GM21737 (cell line): ENCODE measurements at regions not wholly inside any gene's neighbourhood (a gene's known extent, or its start where the extent isn't known, plus 50 kb on each side); places are given as distances from the start of the nearest gene placed in this dataset.

Experiments used
- ATAC-seq: cut with Tn5 transposase; IDR thresholded peaks from one replicate; pipeline ENCODE4 v1.9.1; 2021; ENCODE audit warnings: mild to moderate bottlenecking, moderate library complexity; ENCODE audit not compliant: unreplicated experiment

DNA sequence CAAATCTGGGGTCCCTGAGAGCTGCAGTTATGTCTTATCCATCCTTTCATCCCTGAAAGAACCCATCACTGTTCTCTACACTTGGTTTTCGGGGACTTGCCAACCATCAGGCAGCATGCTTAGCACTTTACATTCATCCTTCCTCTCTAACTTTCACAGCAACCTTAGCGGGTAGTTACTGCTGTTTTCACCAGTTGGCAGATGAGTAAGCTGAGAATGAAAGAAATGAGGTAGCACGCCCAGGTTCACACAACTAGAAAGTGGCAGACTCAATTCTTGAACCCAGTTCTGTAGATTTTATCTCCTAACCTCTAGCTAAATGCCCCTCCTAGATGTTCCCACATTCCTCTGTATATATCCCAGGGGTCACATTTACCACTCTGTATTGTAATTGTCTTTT is 342.0 kb upstream of the WWC1 start:
- no peak for ATAC-seq

DNA sequence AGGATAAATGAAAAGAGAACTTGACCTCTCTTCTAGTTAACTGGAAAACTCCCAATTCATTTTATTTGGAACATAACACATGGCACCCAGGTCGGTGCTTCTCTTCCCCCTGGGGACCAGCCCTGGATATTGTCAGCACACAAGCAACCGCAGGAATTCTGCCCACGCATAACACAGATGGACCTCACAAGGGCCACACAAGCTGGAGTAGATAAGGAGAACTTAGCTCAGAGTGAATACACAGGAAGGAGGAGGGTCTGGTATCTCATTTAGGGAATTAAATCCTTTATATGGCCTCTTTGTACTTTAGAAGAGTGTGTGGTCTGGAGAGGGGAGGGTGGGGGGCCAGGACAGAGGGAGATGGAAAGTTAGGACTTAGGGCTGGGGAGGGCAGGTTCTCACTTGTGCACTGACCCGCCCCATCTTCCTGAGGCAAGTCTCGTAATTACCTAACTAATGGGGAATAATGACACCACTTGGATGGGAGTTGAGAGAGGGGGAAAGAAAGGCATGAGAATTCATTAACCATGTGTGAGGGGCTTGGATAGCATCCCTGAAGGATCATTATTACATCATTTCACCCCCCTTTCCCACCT is 341.2 kb upstream of the WWC1 start:
- ATAC-seq, result no peak

DNA sequence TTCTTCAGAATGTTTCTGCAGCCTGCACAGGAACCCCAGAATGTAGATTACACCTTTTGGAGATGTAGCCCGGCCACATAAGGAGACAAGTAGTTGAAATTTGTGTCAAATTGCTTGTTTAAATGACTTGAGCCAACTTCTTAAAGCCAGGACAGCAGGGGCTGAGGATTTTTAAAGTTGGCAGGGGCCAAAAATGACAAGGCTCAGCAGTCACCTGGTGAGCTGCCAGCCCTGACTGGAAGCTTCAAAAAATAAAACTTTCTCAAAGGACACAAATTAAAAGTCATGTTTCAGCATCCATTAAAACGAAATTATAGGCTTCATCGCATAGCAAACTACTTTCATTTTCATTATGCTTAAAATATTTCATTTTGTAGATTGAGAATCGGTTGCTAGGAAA is 340.3 kb upstream of the WWC1 start:
- ATAC-seq, result no peak

DNA sequence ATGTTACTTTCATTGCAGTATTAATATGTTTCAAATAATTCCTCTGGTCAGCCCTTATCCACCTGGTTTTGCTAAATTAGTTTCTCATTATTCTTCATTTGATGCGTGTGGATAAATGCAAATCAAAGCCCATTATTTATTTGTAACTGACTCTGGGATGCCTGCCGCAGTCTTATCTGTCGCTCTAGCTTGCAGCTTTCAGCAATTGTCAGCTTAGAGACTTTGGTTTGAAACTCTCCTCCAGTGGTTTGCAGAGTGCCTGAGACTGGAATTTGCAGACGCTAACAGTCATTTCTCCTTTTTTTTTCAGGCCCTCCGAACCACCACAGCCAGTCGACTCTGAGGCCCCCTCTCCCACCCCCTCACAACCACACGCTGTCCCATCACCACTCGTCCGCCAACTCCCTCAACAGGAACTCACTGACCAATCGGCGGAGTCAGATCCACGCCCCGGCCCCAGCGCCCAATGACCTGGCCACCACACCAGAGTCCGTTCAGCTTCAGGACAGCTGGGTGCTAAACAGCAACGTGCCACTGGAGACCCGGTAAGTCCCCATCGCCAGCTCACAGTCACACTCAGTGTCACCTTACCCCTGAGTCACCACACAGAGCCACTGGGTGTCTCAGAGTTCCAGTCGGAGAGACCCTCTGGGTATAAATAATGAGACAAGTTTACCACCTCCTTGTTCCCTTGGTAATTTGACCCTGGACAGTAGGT is 339.0 kb upstream of the WWC1 start:
- no peak for ATAC-seq

DNA sequence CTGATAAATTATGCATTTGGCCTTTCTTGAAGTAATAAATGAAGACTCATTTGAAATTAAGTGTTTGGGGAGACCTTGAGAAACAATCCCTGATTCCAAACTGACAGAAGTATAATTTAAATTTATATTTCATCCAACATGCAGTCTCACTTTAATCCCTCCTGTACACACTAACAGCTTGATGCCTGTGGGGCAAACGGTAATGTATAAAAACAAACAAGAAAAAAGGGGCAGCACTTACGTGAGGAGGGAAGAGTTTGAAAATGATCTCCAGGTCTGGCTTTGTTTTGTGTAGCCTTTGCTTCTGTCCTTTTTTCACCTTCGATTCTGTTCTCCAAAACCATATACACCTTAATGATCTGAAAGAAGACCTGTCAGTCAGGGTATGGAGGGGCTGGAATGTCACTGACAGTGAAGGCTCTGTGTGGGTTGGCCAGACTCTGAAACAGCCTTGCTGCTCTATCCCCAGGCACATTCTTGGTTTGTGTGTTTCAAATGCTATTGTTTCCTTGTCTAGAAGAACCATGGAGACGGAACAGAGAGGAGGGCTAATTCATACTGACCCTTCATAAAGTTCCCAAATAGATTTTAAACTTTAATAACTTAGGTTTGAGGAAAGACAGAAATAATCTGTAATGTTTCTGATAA is 338.2 kb upstream of the WWC1 start:
- no peak for ATAC-seq

DNA sequence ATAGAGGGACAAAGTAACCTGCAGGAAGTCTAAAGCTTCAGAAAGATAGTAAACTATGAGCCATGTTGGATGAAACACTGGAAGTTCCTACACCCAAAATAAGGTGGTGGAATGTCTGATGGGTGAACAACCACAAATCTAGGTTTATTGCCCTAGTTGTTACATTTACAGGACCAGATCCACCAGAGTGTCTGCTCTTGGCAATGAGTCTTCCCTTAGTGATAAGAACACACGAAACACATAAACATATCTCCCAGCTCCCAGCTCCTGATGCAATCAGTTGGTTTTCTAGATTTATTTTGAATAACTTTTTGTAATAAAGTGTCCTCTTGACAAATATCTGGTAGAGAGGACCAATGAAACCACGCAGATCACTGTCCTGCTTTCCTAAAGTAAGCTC is 329.7 kb upstream of the WWC1 start:
- no peak for ATAC-seq

DNA sequence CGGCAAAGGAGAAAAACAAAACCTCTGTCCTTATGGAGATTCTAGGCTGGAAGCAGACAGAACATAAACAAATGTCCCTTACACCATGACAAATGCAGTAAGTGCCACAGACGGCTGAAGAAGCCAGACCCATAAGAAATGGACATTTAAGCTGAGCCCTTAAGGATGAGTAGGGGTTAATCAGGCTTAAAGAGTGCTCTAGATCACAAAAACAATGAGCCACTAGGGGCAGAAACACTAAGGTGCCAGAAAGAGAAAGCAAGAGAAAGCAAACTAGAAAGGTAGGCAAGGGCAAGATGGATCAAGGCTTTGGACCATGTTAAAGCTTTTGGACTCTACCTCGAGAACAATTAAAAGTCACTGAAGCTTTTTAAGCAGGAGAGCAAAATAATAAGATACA is 326.9 kb upstream of the WWC1 start:
- ATAC-seq, result no peak

DNA sequence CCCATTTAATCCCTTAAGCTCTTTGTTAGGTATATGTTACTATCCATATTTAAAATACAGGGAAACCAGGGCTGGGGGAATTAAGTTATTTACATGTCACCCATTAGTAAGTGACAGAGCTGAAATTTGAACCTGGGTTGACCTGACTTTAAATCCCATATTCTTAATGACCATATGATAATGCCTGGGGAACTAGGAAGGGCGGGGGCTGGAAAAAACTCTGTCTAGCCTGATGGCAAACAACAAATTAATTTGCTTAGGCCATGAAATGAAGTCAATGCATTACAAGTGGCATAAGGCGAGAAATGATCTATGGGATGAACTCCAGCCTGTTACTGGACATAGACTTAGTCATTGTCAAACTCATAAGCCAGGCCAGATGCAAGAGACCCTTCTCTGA is 325.7 kb upstream of the WWC1 start:
- ATAC-seq, result no peak

DNA sequence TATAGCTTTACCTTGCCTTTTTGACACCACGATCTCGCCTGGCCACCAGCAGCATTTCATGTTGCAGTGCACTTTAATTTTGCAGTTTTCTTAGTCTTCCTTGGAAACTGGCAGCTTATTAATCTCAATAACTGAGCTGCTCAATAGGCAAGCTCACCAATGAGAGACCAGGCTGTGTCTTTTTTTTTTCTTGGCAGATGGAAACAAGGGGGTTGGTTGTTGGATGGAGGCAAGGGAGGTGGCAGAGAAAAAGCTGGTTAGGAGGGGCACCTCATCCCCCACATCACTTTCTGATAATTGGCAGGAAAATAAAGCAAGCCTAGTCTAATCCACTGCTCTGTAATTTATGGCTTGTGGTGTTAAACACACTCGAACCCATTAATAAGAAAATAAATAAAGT is 324.5 kb upstream of the WWC1 start:
- ATAC-seq, result no peak

DNA sequence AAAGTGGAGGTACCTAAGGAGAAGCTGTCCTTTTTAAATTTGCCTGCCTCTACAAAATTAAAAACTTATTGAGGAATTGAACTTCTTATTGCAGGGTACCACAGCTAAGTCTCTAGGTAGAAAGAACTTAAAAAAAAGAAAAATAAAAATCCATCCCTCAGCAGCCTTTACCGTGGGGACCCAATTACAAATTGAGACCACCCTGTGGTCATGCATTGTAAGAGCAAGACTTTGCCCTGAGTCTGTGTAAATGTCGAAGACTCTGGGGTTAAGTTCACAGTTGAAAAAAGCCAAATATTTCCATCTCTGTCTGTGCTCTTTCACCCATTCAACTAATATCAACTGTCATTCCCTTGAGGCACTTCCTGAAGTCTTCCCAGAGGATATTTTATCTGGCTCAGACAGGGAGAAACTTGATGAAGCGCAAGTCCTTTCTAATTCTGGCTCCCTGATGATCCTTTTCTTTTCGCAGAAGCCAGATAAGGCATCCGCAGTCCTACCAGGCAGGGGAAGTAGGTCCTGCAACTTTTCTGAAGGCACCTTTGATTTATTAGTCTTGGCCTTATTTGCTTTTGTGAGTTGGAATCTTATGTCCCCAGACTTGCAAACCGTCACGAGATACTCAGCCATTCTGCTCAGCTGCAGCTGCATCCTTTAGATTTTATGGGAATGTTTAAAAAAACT is 323.8 kb upstream of the WWC1 start:
- no peak for ATAC-seq

DNA sequence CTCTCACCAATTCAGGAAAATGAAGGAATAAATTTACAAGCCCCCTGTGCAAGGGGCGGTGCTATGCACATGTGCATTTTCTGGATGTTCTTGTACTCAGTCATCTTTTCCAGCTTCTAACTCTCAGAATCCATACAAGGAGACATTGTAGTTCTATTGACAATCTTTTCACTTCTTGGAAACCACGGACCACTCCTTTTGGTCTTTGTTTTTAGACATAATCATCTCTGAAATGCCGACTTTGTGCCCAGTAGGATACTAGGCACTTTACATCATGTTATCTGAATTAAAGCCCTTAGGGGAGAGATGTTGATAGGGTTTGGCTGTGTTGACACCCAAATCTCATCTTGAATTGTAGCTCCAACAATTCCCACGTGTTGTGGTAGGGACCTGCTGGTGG is 322.6 kb upstream of the WWC1 start:
- ATAC-seq, result no peak

DNA sequence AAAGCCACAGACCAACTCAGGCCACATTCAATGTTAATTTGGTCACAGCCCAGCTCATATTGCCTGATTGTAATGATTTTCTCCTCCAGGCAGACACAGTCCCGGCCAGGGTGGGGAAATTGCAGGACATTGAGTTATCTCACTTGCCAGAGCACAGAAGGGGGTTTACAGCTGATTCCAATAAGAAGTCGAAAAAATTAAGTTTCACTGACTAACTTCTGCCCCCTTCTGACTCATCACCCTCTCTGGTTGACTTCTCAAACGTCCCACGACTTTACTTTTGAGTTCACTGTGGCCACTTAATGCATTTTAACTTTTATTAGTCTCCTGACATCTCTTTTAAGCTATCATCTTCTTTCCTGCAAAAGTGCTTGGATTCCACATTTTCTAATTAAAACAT is 321.4 kb upstream of the WWC1 start:
- no peak for ATAC-seq

DNA sequence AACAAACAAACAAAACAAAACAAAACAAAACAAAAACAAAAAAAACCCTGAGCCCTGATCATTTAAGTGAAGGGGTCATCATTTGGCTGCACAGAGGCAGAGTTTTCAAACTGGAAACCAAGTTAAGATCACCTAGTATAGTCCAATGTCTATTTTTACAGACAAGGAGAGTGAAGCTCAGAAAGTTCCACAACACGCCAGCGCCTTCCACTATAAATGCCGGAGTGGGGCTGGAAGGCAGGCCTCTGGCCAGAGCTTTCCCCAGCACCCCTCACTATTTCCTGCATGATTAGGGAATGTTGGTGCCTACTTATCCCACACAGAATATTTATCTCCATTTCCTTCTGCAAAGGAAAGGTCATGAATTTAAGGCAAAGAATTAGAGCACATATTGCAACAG is 319.7 kb upstream of the WWC1 start:
- no peak for ATAC-seq

DNA sequence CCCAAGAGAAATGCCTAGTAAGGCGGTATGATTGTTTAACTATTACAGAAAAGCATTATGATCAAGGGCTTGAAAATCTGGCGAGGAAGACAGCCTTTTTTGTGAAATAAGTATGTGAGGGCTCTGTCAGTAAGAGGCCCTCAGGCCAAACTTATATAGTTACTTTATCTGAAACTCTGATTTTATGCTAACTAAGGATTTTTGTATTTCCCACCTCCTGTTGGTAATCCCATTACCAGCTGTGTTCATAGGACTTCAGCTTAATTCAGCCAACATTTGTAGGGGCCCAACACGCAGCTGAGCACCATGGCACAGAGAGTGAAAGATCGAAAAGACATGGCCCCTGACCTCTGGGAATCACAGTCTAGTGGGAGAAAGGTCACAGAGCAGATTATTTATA is 318.3 kb upstream of the WWC1 start:
- ATAC-seq, result no peak

DNA sequence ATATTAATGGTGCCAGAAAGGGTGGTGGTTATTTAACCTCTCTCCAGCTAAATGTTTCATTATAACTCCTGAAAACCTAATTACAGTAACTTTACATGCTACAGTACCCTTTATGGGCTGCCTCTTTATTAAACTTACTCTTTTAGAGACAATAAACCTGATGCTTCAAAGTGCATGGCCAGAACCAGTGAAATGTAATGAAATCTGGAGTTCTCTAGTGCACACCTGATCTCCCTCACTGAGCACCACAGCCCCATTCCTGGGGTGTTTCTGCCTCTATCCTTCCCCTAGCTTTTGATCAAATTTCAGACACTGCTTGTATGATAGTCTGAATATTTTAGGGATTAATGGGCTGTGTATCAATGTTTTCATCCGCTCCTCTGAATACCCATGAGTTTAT is 306.5 kb upstream of the WWC1 start:
- no peak for ATAC-seq

DNA sequence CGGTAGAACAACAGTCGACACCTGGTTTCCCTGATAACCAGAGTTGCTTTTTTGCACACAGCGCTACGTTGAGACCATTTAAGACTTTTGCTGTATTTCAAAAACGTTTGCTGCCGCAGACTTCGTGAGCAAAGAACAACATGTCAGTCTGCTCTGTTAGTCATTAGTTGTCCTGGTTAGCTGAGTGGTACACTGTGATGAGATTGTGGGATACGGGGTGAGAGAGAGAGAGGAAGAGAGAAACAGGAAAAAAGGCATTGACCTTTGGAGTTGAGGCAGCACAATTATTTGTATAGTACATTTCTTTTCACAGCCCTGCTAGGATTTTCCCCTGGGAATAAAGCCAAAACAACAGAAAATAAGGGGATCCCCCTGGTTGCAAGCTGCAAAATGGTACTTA is 306.1 kb upstream of the WWC1 start:
- ATAC-seq, result no peak

DNA sequence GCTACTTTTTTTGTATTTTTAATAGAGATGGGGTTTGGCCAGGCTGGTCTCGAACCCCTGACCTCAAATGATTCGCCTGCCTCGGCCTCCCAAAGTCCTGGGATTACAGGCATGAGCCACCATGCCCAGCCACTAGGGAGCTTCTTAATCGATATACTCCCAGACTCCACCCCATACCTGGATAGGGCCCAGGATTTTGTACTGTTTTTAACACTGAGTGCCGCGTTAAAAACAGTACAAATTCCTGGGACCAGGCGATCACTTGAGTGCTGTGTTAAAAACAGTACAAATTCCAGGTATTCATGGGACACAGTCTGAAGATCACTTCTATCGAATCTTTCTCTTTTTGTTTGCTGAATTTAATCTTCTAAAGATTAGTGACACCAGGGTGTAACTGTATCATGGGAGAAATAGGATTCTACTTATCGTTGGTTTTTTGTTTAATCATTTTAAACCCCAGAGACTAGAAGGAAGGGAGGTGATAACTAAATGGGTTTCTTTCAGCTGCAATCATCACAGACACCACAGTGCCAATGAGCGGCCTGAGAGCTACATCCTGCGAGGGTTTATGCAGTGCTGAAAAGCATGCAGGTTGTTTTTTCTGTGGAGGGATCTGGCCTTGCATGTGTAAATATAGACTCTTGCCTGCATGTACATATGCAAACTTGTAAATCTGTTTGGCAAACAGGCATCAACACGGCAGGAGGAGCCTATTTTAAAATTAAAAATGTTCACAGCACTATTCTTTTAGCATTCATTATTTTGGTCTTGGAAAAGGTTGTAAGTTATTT is 303.8 kb upstream of the WWC1 start:
- no peak for ATAC-seq

DNA sequence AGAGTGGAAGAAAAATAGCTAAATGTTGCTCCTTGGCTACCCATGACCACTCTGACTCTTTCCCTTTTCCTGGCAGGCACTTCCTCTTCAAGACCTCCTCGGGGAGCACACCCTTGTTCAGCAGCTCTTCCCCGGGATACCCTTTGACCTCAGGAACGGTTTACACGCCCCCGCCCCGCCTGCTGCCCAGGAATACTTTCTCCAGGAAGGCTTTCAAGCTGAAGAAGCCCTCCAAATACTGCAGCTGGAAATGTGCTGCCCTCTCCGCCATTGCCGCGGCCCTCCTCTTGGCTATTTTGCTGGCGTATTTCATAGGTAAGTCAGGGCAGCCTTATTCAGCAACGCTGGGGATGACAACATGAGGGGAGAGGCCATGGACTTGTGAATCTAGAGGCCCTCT is 298.6 kb upstream of the WWC1 start:
- ATAC-seq, result no peak

DNA sequence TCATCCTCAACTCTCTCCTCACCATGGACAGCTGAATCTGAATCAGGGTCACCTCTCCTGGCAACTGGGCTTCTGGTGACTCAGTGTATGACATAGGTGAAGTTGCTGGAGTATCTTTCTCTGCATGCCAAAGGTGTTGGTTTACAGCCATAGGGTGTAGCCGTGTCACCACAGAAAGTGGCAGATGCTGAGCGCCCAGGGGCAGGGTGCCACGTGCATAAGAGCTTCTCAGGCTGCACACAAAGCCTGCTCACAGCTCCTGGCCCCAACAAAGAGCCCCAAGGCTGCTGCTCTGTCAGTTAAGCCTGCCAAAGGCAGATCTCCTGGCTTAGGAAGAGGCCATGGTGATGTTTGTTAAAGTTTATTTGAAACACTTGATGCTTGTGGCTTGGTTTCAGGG is 297.7 kb upstream of the WWC1 start:
- no peak for ATAC-seq

DNA sequence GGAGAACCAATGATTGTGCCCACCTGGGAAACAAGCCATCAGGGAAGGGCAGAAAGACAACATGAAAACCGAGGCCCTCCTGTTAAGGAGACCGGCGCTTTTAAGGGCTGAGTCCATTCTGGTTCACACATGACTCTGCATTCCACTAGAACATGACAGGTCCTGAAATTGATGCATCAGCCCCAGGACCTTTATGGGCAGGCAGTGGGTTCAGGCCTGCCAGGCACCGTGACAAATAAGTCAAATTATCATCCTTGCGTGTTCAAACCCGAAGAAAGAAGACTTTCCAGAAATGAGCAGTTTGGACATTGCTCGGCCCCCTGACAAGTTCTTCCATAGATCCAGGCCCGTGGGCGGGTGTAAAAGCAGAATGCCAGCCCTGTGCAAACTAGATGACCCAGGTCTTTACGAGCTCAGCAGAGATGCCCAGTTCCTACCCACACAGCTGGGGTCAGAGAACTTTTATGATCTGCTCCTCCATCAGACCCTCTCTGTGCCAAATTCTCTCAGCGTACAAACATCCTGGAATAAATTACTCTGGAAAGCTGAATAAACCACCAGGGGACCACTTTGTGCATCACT is 295.5 kb upstream of the WWC1 start:
- no peak for ATAC-seq
